Choroid plexus epithelial cell (primary cell): ENCODE measurements at regions not wholly inside any gene's neighbourhood (a gene's known extent, or its start where the extent isn't known, plus 50 kb on each side); places are given as distances from the start of the nearest gene placed in this dataset.

ENCODE experiments used
- DNase-seq: peaks from one replicate; pipeline ENCODE4 v3.0.0-alpha.2; 2010; ENCODE audit warnings: low read depth
- H3K4me3 ChIP-seq: 2 replicates; pipeline ENCODE4 v1.5.1; 2011; ENCODE audit warnings: low read depth, mild to moderate bottlenecking, control low read depth, low read length, moderate library complexity
- CTCF ChIP-seq: conservative IDR thresholded peaks from 2 replicates; pipeline ENCODE4 v1.5.1; 2011; ENCODE audit warnings: low read depth, mild to moderate bottlenecking, control low read depth, inconsistent platforms, low read length, moderate library complexity

- H3K4me3 ChIP-seq, result no peak overlapping the region
- DNase-seq, result no peak
- no peak for TF ChIP-seq CTCF
These were observed 52.4 kb upstream of the FICD start for GRCh38 chr12:108462686-108463085.

GRCh38 chr12:108461058-108461660 lies 53.9 kb upstream of the FICD start:
- no peak for TF ChIP-seq CTCF
- H3K4me3 ChIP-seq, result no peak overlapping the region
- no peak for DNase-seq

GRCh38 chr12:108459149-108459548 lies 55.9 kb upstream of the FICD start:
- DNase-seq, result no peak
- TF ChIP-seq CTCF, result no peak

GRCh38 chr12:108457734-108458361 lies 57.2 kb upstream of the FICD start:
- DNase-seq, result peak; percentile 8
- H3K4me3 ChIP-seq, result no peak overlapping the region
- TF ChIP-seq CTCF, result peak; percentile 39

More at GRCh38 chr12:108459149-108459548, 55.9 kb upstream of the FICD start:
- H3K4me3 ChIP-seq, result no peak overlapping the region

- no peak overlapping the region for H3K4me3 ChIP-seq
- DNase-seq, result peak; percentile 81
- peak; percentile 83 for TF ChIP-seq CTCF
These were observed 57.9 kb upstream of the FICD start for GRCh38 chr12:108457006-108457733.

GRCh38 chr12:108455706-108456105 lies 59.4 kb upstream of the FICD start:
- H3K4me3 ChIP-seq, result no peak overlapping the region
- TF ChIP-seq CTCF, result no peak
- no peak for DNase-seq
